ENCODE measurements at regions not wholly inside any gene's neighbourhood (a gene's known extent, or its start where the extent isn't known, plus 50 kb on each side); places are given as distances from the start of the nearest gene placed in this dataset.
"Not testable (repeated sequence)": the region's sequence is repeated elsewhere in the genome, so short reads cannot be mapped to it uniquely, and the experiment has no call there.

DNA sequence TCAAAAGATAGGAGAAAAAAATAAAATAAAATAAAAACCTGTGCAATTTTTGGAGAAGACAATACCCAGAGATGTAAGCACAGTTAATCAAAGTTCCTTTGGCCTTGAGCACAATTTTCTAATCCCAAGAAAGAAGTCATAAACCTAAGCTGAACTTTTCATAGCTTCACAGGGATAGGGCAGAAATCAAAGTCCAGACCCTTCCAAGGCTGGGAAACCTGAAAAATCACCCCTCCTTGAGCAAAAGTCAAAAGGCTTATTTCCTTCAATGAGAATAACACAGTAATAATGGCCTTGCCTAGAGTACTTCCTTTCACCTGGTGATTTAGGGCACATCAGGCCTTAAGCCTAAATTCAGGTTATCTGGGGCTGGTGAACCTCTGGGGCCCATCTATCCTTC, 415.0 kb upstream of the BTBD3 start:
- no peak for DNase-seq (ENCODE audit: low read depth in 2 of 2)

DNA sequence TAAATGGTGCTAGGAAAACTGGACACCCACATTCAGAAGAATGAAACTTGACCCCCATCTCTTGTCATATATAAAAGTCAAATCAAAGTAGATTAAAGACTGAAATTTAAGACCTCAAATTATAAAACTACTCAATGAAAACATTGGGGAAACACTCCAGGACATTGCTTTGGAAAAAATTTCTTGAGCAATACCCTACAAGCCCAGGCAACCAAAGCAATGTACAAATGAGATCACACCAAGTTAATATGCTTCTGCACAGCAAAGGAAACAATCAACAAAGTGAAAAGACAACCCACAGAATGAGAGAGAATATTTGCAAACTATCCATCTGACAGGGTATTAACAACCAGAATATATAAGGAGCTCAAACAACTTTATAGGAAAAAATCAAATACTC, 407.9 kb upstream of the BTBD3 start:
- DNase-seq (ENCODE audit: low read depth in 2 of 2), result no peak

DNA sequence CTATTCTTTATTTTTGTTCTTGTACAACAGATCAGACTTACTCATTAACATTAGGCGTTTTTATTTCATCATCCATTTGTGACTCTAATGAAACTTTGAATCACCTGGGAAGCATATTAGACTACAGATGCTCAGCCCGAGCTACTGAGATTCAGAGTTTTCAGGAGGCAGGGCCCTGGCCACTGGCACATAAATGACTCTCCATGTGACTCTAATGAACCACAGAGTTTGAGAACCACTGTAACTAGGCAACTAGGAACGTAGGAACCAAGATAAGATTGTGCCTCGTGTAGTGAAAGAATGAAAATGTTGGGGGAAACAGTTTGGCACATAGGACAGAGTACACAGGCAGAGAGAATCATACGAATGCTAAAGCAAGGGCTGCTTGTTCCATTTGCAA, 405.9 kb upstream of the BTBD3 start:
- no peak for DNase-seq (ENCODE audit: low read depth in 2 of 2)

- not testable (repeated sequence) for DNase-seq (ENCODE audit: low read depth in 2 of 2)
Measured at GRCh38 chr20:11513241-11513745, 404.4 kb upstream of the BTBD3 start.

- no peak for DNase-seq (ENCODE audit: low read depth in 2 of 2)
Measured at GRCh38 chr20:11516448-11516847, 401.2 kb upstream of the BTBD3 start.

DNA sequence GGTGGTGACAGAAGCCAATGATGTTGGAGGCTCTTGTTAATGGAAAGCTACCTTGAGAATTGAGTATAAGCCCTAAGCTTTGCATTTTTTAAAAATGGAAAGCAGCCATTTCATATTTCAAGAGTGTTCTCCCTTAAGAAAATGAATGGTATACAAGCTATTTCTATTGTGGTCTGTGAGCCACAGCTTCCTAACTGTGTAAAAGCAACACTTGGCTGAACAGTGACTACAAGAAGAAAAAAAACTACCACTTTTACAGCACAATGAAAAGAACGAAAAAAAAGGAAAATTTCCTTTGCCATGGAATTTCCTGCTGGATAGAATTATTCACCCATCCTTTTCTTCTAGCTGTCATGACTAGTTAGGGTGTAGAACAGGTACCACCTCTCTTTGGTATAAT, 397.1 kb upstream of the BTBD3 start:
- DNase-seq (ENCODE audit: low read depth in 2 of 2), result no peak

DNA sequence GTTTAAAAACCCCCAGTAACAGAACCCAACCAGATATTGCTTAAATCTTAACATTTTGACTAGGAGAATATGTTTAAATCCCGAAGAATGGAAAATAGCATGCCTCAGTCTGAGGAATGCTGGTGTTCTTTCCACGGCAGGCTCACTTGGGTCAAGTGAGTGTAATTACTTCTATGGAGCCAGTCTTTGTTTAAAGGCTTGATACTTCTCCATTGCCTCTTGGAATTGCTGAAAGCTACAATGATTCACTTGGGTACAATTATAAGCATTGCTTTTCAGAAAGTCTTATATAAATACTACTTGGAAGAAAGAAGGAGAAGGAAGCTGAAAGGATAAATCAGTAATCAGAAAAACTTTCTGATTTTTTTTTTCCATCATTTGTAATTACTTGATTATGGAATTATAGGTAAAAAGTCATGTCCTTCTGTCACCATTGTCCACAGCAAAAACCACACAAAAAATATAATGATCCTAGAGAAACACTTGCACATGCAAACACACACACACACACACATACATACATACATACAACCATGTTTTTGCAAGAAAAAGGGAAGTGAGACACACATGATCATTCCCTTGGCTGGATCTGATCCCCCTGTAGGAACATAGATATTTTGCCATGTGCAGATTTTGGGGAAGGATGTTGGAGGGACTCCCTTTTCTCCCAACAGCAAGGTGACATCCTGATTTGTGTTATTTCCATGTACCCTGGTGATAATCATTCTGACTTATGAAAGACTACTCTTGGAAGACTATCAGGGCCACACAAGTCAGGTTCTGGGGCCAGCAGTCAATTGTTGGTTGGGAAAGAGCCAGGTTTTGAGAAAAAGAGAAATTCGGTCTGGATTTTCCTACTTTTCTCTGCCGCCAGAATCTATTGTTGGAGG, 396.0 kb upstream of the BTBD3 start:
- no peak for DNase-seq (ENCODE audit: low read depth in 2 of 2)

- no peak for DNase-seq (ENCODE audit: low read depth in 2 of 2)
Measured at GRCh38 chr20:11522366-11522741, 395.3 kb upstream of the BTBD3 start.

GRCh38 chr20:11529047-11529446, 388.6 kb upstream of the BTBD3 start:
- DNase-seq (ENCODE audit: low read depth in 2 of 2), result no peak

DNA sequence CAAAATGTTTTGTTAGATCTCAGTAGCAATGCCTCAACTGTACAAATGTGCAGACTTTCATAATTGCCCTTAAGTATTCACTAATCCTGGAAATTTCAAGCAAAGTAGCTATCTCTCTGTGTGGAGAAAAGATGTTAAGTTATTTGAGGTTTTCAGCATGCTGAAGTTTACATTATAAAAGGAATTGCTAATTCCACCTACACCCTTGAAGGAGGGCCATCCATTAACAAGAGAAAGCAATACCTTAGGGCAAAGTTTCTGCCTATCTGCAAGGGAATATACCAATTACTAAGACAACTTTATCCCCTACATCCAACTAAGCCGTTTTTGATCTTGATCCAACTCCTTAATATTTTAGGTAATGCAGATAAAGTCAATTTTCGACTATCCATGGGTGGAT, 380.7 kb upstream of the BTBD3 start:
- no peak for DNase-seq (ENCODE audit: low read depth in 2 of 2)

DNA sequence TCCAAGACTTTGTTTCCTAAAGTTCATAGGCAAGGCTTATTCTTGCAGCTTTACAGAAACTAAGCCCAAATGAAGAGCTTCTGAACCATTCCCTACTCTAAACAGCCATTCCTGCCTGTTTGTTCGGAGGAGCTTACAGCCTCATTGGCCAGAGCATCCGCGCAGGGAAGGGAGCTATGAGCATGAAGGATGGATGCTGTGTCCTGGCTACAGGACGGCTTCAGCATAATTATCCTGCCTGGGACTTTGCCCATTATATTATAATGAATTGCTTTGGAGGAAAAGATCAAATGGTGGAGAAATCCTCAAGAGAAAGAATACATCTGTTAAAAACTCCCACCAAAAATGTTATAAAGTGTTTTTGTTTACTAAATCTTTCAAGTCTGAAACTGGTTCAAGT, 378.2 kb upstream of the BTBD3 start:
- DNase-seq (ENCODE audit: low read depth in 2 of 2), result no peak

DNA sequence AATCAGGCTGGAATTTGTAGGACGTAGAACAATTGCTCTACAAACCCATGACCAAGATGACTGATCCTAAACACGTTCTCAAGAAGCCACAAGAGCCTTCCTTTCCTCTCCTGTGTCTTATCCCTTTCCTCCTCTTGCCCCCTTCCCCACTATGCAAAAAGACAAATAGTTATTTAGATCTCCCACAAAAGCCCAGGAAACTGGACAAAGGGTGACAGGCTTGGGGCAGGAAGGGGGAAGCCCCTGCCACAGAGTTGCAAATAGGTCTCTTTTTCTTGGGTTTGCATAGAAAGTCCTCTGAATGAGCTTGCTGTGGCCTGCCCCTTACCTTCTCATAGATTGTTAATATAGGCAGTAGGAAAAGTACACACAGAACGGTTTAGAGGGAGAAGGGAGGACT, 377.1 kb upstream of the BTBD3 start:
- DNase-seq (ENCODE audit: low read depth in 2 of 2), result no peak

GRCh38 chr20:11542645-11543044, 375.0 kb upstream of the BTBD3 start:
- no peak for DNase-seq (ENCODE audit: low read depth in 2 of 2)

DNA sequence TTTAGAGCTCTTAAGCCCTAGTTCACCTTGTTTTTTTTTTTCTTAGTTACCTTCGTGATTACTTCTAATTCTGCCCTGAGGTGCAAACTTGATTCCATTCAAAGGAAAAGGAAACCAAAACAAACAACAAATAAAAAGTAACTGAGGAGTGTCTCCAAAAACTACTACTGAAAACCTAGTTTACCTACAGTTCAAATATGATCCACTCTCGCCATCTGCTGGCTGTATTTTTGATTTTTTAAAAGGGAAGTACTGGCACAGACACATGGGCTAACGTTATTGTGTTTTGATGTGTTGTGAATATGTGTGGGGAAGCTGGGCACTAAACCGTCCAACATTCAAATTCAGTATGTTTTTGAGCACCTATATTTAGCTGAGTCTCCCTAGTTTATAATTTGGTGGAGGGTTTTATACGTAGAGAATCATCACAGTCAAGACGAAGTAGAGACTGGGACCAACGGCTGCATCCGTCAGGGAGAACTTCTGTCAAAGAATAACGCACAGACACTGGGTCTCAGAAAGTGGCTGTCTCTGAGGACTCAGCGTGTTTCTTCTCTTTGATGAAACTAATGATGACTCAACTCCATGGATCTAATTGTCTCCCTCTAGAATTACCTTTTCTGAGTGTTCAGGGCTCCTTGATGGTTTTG, 373.5 kb upstream of the BTBD3 start:
- no peak for DNase-seq (ENCODE audit: low read depth in 2 of 2)

- no peak for DNase-seq (ENCODE audit: low read depth in 2 of 2)
Measured at GRCh38 chr20:11546939-11547338, 370.8 kb upstream of the BTBD3 start.

DNA sequence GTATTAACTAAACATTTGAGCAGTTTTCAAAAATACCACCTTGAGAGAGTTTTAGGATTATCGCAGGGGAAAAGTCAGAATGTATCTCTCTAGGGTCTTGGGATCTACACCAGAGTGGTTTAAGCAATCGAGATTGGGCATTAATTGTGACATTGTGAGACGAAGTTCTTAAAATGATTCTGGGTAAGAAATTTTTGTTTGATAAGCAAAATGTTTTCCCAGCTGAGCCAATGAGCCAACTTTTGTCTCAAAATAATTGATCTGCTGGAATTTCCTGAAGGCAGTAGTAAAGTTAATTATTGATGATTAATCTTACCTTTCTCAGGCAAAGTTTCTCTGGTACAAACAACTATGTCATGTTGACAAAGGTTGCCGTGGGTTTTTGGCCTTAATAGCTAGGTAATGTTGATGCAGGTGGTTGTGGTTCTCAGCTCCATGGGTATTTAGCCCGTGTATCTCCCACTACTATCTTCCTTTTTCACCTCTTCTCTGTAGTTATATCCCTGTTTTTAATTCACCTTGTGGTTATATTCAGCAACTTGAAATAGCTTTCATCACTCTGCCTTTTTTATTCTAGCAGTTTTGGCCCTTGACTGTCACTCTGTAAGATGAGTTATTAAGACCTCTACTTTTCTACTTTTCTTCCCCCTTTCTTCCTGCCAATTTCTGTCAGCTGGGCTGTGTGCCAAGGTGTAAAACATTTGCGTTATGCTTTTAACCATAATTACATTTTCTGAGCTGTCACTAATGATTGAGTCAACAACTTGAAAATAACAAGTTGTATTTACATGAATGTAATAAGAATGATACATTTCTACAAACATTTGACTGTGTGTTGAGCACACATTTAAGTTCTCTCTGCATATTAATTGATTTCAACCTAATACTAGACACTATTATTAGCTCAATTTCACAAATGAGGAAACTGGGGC, 368.3 kb upstream of the BTBD3 start:
- no peak for DNase-seq (ENCODE audit: low read depth in 2 of 2)

DNA sequence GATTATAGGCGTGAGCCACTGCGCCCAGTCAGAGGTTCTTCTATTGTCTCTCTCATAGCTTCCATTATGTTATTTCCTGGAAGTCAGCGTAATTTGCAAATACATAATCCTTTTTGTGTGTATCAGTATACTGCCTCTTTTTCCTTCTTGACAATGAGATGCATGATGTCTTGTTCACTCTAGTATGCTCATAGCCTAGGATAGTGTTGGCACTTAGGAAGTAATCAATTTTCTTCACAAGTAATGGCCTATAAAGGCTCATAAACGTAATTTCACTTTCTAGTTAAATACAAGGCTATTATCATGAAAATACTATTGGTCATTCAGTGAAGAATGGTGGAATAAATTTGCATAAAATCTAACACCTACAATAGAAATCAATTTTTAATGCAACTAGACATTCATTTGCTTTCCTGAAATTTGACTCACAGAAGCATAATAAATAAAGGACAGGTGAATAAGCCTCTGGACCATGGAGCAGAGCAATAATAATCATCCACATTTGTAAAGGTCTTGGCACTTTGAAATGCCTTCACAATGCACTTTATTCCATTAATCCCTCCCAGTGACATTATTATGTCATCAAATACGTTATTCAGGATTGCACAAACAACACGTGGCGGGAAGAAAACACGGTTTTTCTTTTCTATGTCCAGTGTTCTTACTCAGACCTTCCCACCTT, 366.9 kb upstream of the BTBD3 start:
- DNase-seq (ENCODE audit: low read depth in 2 of 2), result no peak

- DNase-seq (ENCODE audit: low read depth in 2 of 2), result no peak
Measured at GRCh38 chr20:11551479-11551878, 366.2 kb upstream of the BTBD3 start.

DNA sequence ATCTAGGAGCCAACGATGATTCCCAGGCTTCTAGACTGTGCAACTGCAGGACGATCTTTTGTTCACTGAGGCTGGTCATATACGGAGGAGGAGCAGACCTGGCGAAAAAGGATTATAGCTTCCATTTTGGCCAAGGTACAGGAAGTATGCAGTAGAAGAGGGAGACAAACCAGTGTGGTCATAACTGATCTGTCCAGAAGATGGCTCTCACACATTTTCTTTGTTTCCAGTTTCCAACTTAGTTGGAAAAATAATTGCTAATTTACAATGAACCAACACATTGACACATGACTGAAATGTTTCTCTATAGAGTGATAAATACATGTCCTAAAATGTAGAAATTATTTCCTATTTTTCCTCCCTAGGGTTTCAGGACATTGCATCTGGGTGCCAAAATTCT, 364.1 kb upstream of the BTBD3 start:
- no peak for DNase-seq (ENCODE audit: low read depth in 2 of 2)

GRCh38 chr20:11555510-11555909, 362.2 kb upstream of the BTBD3 start:
- DNase-seq (ENCODE audit: low read depth in 2 of 2), result no peak

- no peak for DNase-seq (ENCODE audit: low read depth in 2 of 2)
Measured at GRCh38 chr20:11556410-11556809, 361.3 kb upstream of the BTBD3 start.

DNA sequence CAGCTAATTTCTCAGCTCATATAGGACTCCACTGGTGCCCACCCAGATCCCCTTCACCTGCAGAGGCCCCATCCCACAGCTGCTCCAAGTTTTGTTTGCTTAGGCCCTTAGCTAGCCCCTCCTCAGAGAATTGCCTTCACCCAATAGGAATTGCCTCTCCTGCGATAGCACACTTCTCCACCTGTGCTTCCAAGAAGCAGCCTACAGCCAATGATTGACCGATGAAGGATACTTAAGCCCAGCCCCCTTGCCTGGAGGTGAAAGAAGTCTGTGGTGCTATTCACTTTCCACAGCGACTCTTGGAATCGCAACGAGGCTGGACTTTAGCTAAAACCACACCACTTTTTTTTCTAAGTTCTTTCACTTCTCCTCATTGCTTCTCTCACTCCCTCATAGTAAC, 353.2 kb upstream of the BTBD3 start:
- DNase-seq (ENCODE audit: low read depth in 2 of 2), result no peak
